Mucosa of stomach (tissue), 1 donor: ENCODE measurements at regions not wholly inside any gene's neighbourhood (a gene's known extent, or its start where the extent isn't known, plus 50 kb on each side); places are given as distances from the start of the nearest gene placed in this dataset.

Source experiments
- H3K27me3 ChIP-seq: one replicate; pipeline ENCODE4 v1.7.0; 2013; ENCODE audit warnings: mild to moderate bottlenecking, low read length; ENCODE audit not compliant: control insufficient read depth, insufficient read depth
- H3K36me3 ChIP-seq: one replicate; pipeline ENCODE4 v1.7.0; 2013; ENCODE audit warnings: low read length; ENCODE audit not compliant: control insufficient read depth, insufficient read depth
- H3K4me1 ChIP-seq: one replicate; pipeline ENCODE4 v1.7.0; 2013; ENCODE audit warnings: mild to moderate bottlenecking, low read length; ENCODE audit not compliant: control insufficient read depth, insufficient read depth
- H3K4me3 ChIP-seq: one replicate; pipeline ENCODE4 v1.7.0; 2013; ENCODE audit warnings: low read length
- H3K9ac ChIP-seq: one replicate; pipeline ENCODE4 v1.7.0; 2013; ENCODE audit warnings: mild to moderate bottlenecking, low read length, moderate library complexity
- H3K9me3 ChIP-seq: one replicate; pipeline ENCODE4 v1.7.0; 2013; ENCODE audit warnings: mild to moderate bottlenecking, low read length, moderate library complexity; ENCODE audit not compliant: control insufficient read depth
- donor health status: Pancreatic carcinoma.

GRCh38 chr4:25590171-25590570 is 65.5 kb upstream of the SLC34A2 start:
- H3K27me3 ChIP-seq, result peaks cover 3% of the 10 kb centered on the region
- H3K9me3 ChIP-seq, result no peaks in the 10 kb centered on the region
- H3K9ac ChIP-seq, result no peak overlapping the region
- H3K36me3 ChIP-seq, result no peaks in the 10 kb centered on the region
- H3K4me3 ChIP-seq, result no peak overlapping the region
- no peaks in the 10 kb centered on the region for H3K4me1 ChIP-seq

DNA sequence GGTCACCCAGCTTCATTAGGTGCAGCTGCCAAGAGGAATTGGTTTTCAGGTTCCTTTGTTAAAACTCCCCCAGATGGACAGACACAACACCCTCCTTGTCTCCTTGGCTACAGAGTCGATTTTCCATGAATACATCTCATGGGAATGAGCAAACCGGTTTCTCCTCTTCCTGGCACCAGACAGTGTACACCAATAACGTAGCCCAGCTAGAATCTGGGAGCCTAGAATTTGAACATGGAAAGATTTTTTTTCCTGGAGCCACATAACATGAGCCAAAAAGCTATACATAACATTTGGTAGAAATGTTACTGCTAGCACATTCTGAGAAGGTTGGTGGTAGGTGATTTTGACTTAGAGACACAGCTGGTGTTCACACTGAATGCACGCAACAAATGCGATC is 62.9 kb upstream of the SLC34A2 start:
- Histone ChIP-seq H3K9me3 (no peaks in the 10 kb centered on the region), H3K27me3 (peaks cover 3% of the 10 kb centered on the region), H3K4me1 (no peaks in the 10 kb centered on the region), H3K4me3 (no peak overlapping the region), H3K9ac (no peak overlapping the region), H3K36me3 (no peaks in the 10 kb centered on the region)
